H1 (cell line): ENCODE measurements at regions not wholly inside any gene's neighbourhood (a gene's known extent, or its start where the extent isn't known, plus 50 kb on each side); places are given as distances from the start of the nearest gene placed in this dataset.

Source experiments
- CTCF ChIA-PET: fragments of 300-600 bp; sonication (Branson Sonifier 250); formaldehyde crosslinking; loops from one replicate; lab custom pipeline; 2021; ENCODE audit not compliant: partially characterized antibody; lab: Charles Lee
- POLR2A ChIA-PET: fragments of 300-600 bp; sonication (Branson Sonifier 250); formaldehyde crosslinking; loops from one replicate; lab custom pipeline; 2021; ENCODE audit warnings: inconsistent platforms; ENCODE audit not compliant: partially characterized antibody; lab: Charles Lee
- DNase-seq, 2 experiments: peaks; one replicate each; pipeline versions ENCODE4 v3.0.0 to v3.0.0-alpha.2; 2010 to 2022; ENCODE audit warnings: low spot score in 2 of 2, low read depth in 1 of 2, mixed read lengths in 1 of 2
- FAIRE-seq: peaks from 2 replicates; lab custom pipeline; 2011; peaks lifted over from hg19 to GRCh38; lab: Jason Lieb, UNC
- H2AFZ ChIP-seq: 2 replicates; pipeline ENCODE4 v1.8.1; 2012; ENCODE audit warnings: low read length, inconsistent platforms
- H2AK5ac ChIP-seq: 2 replicates; pipeline ENCODE4 v1.6.1; 2013; ENCODE audit warnings: low read depth, low read length
- H2BK120ac ChIP-seq: replicated peaks from 2 replicates; pipeline ENCODE3; 2013; ENCODE audit warnings: low read depth, low read length, inconsistent platforms
- H2BK12ac ChIP-seq: 2 replicates; pipeline ENCODE4 v1.6.1; 2013; ENCODE audit warnings: low read depth, low read length
- H2BK15ac ChIP-seq: 2 replicates; pipeline ENCODE4 v1.6.1; 2013; ENCODE audit warnings: low read length
- H2BK20ac ChIP-seq: 2 replicates; pipeline ENCODE4 v1.6.1; 2013; ENCODE audit warnings: low read length
- H2BK5ac ChIP-seq: 2 replicates; pipeline ENCODE4 v1.6.1; 2013; ENCODE audit warnings: low read depth, low read length
- H3K14ac ChIP-seq: 2 replicates; pipeline ENCODE4 v1.6.1; 2013; ENCODE audit warnings: inconsistent platforms; ENCODE audit not compliant: insufficient read length
- H3K18ac ChIP-seq: 2 replicates; pipeline ENCODE4 v1.6.1; 2013; ENCODE audit warnings: low read length; ENCODE audit errors: extremely low read depth
- H3K23ac ChIP-seq: 2 replicates; pipeline ENCODE4 v1.6.1; 2013; ENCODE audit warnings: inconsistent platforms; ENCODE audit not compliant: insufficient read length
- H3K23me2 ChIP-seq: 2 replicates; pipeline ENCODE4 v1.6.1; 2013; ENCODE audit warnings: low read depth, low read length
- H3K27ac ChIP-seq: 2 replicates; pipeline ENCODE4 v1.6.1; 2011; ENCODE audit warnings: low read depth, low read length, inconsistent platforms
- H3K27me3 ChIP-seq, 4 experiments: replicated peaks in 1 of 4; 1 replicate in 1 of 4; 2 replicates in 3 of 4; pipeline versions ENCODE4 v1.6.1 to v1.8.1; 2011 to 2013; ENCODE audit warnings: low read length in 3 of 4, mild to moderate bottlenecking in 3 of 4, inconsistent platforms in 2 of 4, mixed read lengths in 2 of 4, moderate library complexity in 1 of 4; ENCODE audit not compliant: control insufficient read depth in 3 of 4, insufficient read depth in 3 of 4; ENCODE audit errors: extremely low read depth in 1 of 4
- H3K36me3 ChIP-seq, 4 experiments: 2 replicates each; pipeline versions ENCODE4 v1.6.1 to v1.8.1; 2011 to 2013; ENCODE audit warnings: mild to moderate bottlenecking in 4 of 4, low read length in 3 of 4, moderate library complexity in 2 of 4, control low read depth in 1 of 4, inconsistent platforms in 1 of 4; ENCODE audit not compliant: insufficient read depth in 4 of 4, control insufficient read depth in 2 of 4
- H3K4ac ChIP-seq: replicated peaks from 2 replicates; pipeline ENCODE3; 2013; ENCODE audit warnings: low read length, low read depth, mixed read lengths, inconsistent platforms; ENCODE audit not compliant: insufficient read length
- H3K4me1 ChIP-seq, 4 experiments: replicated peaks in 1 of 4; 1 replicate in 1 of 4; 2 replicates in 3 of 4; pipeline versions ENCODE4 v1.6.1 to v1.8.1; 2011 to 2013; ENCODE audit warnings: low read length in 3 of 4, inconsistent platforms in 2 of 4, mixed read lengths in 1 of 4; ENCODE audit not compliant: insufficient read depth in 4 of 4, control insufficient read depth in 3 of 4
- H3K4me2 ChIP-seq, 2 experiments: 2 replicates each; pipeline versions ENCODE4 v1.6.1 to v1.8.1; 2011 to 2013; ENCODE audit warnings: low read depth in 2 of 2, low read length in 2 of 2, control low read depth in 1 of 2, inconsistent platforms in 1 of 2, mild to moderate bottlenecking in 1 of 2; ENCODE audit not compliant: insufficient read depth in 1 of 2
- H3K4me3 ChIP-seq, 4 experiments: fragments of 200-600, 300-600 bp in 1 of 4; sonication (generic), shearing (Covaris generic), sonication (Bioruptor Twin) in 1 of 4; 2 replicates each; pipeline versions ENCODE4 v1.5.1 to v1.8.1; 2011 to 2016; ENCODE audit warnings: low read length in 4 of 4, low read depth in 3 of 4, control low read depth in 2 of 4, inconsistent platforms in 2 of 4, mild to moderate bottlenecking in 2 of 4, mixed read lengths in 1 of 4, moderate library complexity in 1 of 4; ENCODE audit not compliant: insufficient read depth in 2 of 4; ENCODE audit errors: extremely low read depth in 1 of 4
- H3K56ac ChIP-seq: replicated peaks from 2 replicates; pipeline ENCODE3; 2013; ENCODE audit warnings: low read depth, mild to moderate bottlenecking, mixed read lengths, low read length, inconsistent platforms; ENCODE audit not compliant: insufficient read length
- H3K79me1 ChIP-seq: 2 replicates; pipeline ENCODE4 v1.6.1; 2013; ENCODE audit warnings: low read depth, low read length, control low read depth
- H3K79me2 ChIP-seq, 2 experiments: 2 replicates each; pipeline versions ENCODE4 v1.6.1 to v1.8.1; 2012 to 2013; ENCODE audit warnings: low read length in 2 of 2, mild to moderate bottlenecking in 2 of 2, inconsistent platforms in 1 of 2; ENCODE audit not compliant: insufficient read depth in 2 of 2, control insufficient read depth in 1 of 2
- H3K9ac ChIP-seq, 4 experiments: replicated peaks in 1 of 4; 1 replicate in 1 of 4; 2 replicates in 3 of 4; pipeline versions ENCODE4 v1.6.1 to v1.8.1; 2011 to 2013; ENCODE audit warnings: low read depth in 3 of 4, low read length in 3 of 4, control low read depth in 2 of 4, mild to moderate bottlenecking in 2 of 4, moderate library complexity in 2 of 4, inconsistent platforms in 1 of 4; ENCODE audit errors: extremely low read depth in 1 of 4
- H3K9me3 ChIP-seq, 2 experiments: 2 replicates each; pipeline versions ENCODE4 v1.6.1 to v1.8.1; 2012 to 2013; ENCODE audit warnings: mild to moderate bottlenecking in 2 of 2, moderate library complexity in 2 of 2, control low read depth in 1 of 2, inconsistent platforms in 1 of 2, low read depth in 1 of 2, low read length in 1 of 2, mixed read lengths in 1 of 2; ENCODE audit not compliant: insufficient read depth in 2 of 2
- H4K20me1 ChIP-seq, 2 experiments: replicated peaks in 1 of 2; 2 replicates each; pipeline versions ENCODE3 to v1.8.1; 2011 to 2013; ENCODE audit warnings: inconsistent platforms in 2 of 2, low read length in 2 of 2, mild to moderate bottlenecking in 1 of 2; ENCODE audit not compliant: insufficient read depth in 2 of 2, control insufficient read depth in 1 of 2
- H4K5ac ChIP-seq: 2 replicates; pipeline ENCODE4 v1.6.1; 2013; ENCODE audit warnings: low read length, low read depth, mixed read lengths, inconsistent platforms; ENCODE audit not compliant: insufficient read length
- H4K8ac ChIP-seq: 2 replicates; pipeline ENCODE4 v1.8.0; 2013; ENCODE audit warnings: mild to moderate bottlenecking, moderate library complexity, low read length, inconsistent platforms; ENCODE audit not compliant: insufficient read depth; ENCODE audit errors: extremely low read depth
- H4K91ac ChIP-seq: replicated peaks from 2 replicates; pipeline ENCODE3; 2013; ENCODE audit warnings: low read length, mixed read lengths, inconsistent platforms; ENCODE audit not compliant: insufficient read length
- ATF2 ChIP-seq: IDR thresholded peaks from 2 replicates; pipeline ENCODE4 v1.6.1; 2012; ENCODE audit warnings: low read length, inconsistent platforms
- CBX5 ChIP-seq: fragments of 300-800, 300-1000 bp; sonication (generic); IDR thresholded peaks from 2 replicates; pipeline ENCODE4 v1.7.1; 2016; ENCODE audit warnings: antibody characterized with exemption, low read length, low read depth
- CBX8 ChIP-seq: fragments of 300-800, 300-1000 bp; sonication (generic); IDR thresholded peaks from 2 replicates; pipeline ENCODE4 v1.7.1; 2016; ENCODE audit warnings: low read depth, low read length, borderline replicate concordance
- MAX ChIP-seq: IDR thresholded peaks from 2 replicates; pipeline ENCODE4 v1.6.1; 2012; ENCODE audit warnings: inconsistent platforms
- SP4 ChIP-seq: IDR thresholded peaks from 2 replicates; pipeline ENCODE4 v1.6.1; 2012; ENCODE audit warnings: low read length, inconsistent platforms

GRCh38 chr11:25396847-25397246, 900.0 kb downstream of the LUZP2 start:
- H3K79me1 ChIP-seq: no peaks in the 10 kb centered on the region
- no peak overlapping the region for H3K4me2 ChIP-seq
- H3K4me1 ChIP-seq: no peaks in the 10 kb centered on the region
- FAIRE-seq (no peak), DNase-seq (no peak)
- no peak overlapping the region for H2BK20ac ChIP-seq
- H3K56ac ChIP-seq: no peak overlapping the region
- H4K91ac ChIP-seq: no peak overlapping the region
- H3K4ac ChIP-seq: no peak overlapping the region
- no peaks in the 10 kb centered on the region for H3K79me2 ChIP-seq
- H2BK12ac ChIP-seq: no peak overlapping the region
- no peak overlapping the region for H2AK5ac ChIP-seq
- H4K5ac ChIP-seq: no peak overlapping the region
- H2BK15ac ChIP-seq: no peak overlapping the region
- H3K23ac ChIP-seq: no peak overlapping the region
- TF ChIP-seq ATF2: no peak
- TF ChIP-seq SP4: no peak
- TF ChIP-seq MAX: no peak
- TF ChIP-seq CBX8: no peak
- TF ChIP-seq CBX5: no peak
- ChIA-PET CTCF (no interaction called here), POLR2A (no interaction called here)
- H3K14ac ChIP-seq: no peak overlapping the region
- H3K4me3 ChIP-seq: no peak overlapping the region
- H3K18ac ChIP-seq: no peak overlapping the region
- H3K27ac ChIP-seq: no peak overlapping the region
- no peaks in the 10 kb centered on the region for H3K9me3 ChIP-seq
- no peaks in the 10 kb centered on the region for H3K23me2 ChIP-seq
- no peaks in the 10 kb centered on the region for H3K36me3 ChIP-seq
- no peak overlapping the region for H2AFZ ChIP-seq
- H2BK120ac ChIP-seq: no peak overlapping the region
- H3K9ac ChIP-seq: no peak overlapping the region
- H4K20me1 ChIP-seq: no peaks in the 10 kb centered on the region
- H2BK5ac ChIP-seq: no peak overlapping the region
- H3K27me3 ChIP-seq: no peaks in the 10 kb centered on the region
- H4K8ac ChIP-seq: no peak overlapping the region
